Hepatocyte (in vitro differentiated cells): ENCODE measurements at regions not wholly inside any gene's neighbourhood (a gene's known extent, or its start where the extent isn't known, plus 50 kb on each side); places are given as distances from the start of the nearest gene placed in this dataset.

Experiments
- EZH2 ChIP-seq: fragments of 200-600 bp; sonication (generic); IDR thresholded peaks from 2 replicates; pipeline ENCODE4 v1.6.1; 2016; ENCODE audit warnings: antibody characterized with exemption, mild to moderate bottlenecking, borderline replicate concordance
- EZH2phosphoT487 ChIP-seq: fragments of 200-600 bp; sonication (generic); IDR thresholded peaks from one replicate; pipeline ENCODE4 v1.6.1; 2018; ENCODE audit warnings: antibody characterized with exemption, mild to moderate bottlenecking, low read depth, moderate library complexity; ENCODE audit not compliant: unreplicated experiment, severe bottlenecking
- TF ChIP-seq, protein P1 (sequence below): fragments of 200-600 bp; sonication (generic); IDR thresholded peaks from 2 replicates; pipeline ENCODE4 v1.5.1; 2016; ENCODE audit warnings: antibody characterized with exemption, mild to moderate bottlenecking; ENCODE audit not compliant: poor library complexity

DNA sequence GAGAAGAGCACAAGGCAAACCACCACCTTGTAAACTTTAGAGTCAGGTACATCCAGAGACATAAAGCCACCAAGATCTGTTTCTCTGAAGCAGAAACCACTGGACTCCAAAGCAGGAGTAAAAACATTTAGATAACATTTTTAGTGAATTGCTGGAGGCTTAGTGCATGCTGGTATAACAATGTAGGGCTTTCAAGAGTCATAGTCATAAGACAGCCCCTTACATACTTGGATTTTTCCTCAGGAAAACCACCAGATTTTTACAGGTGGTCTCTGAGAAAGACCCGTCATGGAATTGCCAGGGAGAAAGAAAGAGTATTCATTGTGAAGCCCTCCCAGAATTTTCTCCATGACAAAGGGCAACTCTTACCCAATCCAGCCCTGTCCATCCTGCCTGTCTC is 434.5 kb upstream of the NAALADL2 start:
- TF ChIP-seq EZH2 (no peak), EZH2phosphoT487 (no peak)
- TF ChIP-seq, protein P1, sequence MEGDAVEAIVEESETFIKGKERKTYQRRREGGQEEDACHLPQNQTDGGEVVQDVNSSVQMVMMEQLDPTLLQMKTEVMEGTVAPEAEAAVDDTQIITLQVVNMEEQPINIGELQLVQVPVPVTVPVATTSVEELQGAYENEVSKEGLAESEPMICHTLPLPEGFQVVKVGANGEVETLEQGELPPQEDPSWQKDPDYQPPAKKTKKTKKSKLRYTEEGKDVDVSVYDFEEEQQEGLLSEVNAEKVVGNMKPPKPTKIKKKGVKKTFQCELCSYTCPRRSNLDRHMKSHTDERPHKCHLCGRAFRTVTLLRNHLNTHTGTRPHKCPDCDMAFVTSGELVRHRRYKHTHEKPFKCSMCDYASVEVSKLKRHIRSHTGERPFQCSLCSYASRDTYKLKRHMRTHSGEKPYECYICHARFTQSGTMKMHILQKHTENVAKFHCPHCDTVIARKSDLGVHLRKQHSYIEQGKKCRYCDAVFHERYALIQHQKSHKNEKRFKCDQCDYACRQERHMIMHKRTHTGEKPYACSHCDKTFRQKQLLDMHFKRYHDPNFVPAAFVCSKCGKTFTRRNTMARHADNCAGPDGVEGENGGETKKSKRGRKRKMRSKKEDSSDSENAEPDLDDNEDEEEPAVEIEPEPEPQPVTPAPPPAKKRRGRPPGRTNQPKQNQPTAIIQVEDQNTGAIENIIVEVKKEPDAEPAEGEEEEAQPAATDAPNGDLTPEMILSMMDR = no peak
